HG03097 (cell line): ENCODE measurements at regions not wholly inside any gene's neighbourhood (a gene's known extent, or its start where the extent isn't known, plus 50 kb on each side); places are given as distances from the start of the nearest gene placed in this dataset.
"Not testable (repeated sequence)": the region's sequence is repeated elsewhere in the genome, so short reads cannot be mapped to it uniquely, and the experiment has no call there.

Source experiments
- ATAC-seq: cut with Tn5 transposase; IDR thresholded peaks from one replicate; pipeline ENCODE4 v1.9.1; 2021; ENCODE audit not compliant: unreplicated experiment, low FRiP score

- not testable (repeated sequence) for ATAC-seq
Measured at GRCh38 chr2:87500951-87501350, 246.9 kb upstream of the PLGLB2 start.

GRCh38 chr2:87502948-87503347, 244.9 kb upstream of the PLGLB2 start:
- not testable (repeated sequence) for ATAC-seq

- not testable (repeated sequence) for ATAC-seq
Measured at GRCh38 chr2:87505239-87505638, 242.6 kb upstream of the PLGLB2 start.

- ATAC-seq, result not testable (repeated sequence)
Measured at GRCh38 chr2:87505909-87506308, 242.0 kb upstream of the PLGLB2 start.

- ATAC-seq, result not testable (repeated sequence)
Measured at GRCh38 chr2:87507378-87508348, 240.2 kb upstream of the PLGLB2 start.

- ATAC-seq, result not testable (repeated sequence)
Measured at GRCh38 chr2:87511195-87511778, 236.6 kb upstream of the PLGLB2 start.

- not testable (repeated sequence) for ATAC-seq
Measured at GRCh38 chr2:87512864-87513530, 234.9 kb upstream of the PLGLB2 start.

- peak; percentile 41 for ATAC-seq
Measured at GRCh38 chr2:87514034-87514433, 233.9 kb upstream of the PLGLB2 start.

GRCh38 chr2:87514515-87514914, 233.4 kb upstream of the PLGLB2 start:
- ATAC-seq, result not testable (repeated sequence)

GRCh38 chr2:87515226-87515625, 232.7 kb upstream of the PLGLB2 start:
- ATAC-seq, result not testable (repeated sequence)

- not testable (repeated sequence) for ATAC-seq
Measured at GRCh38 chr2:87515875-87516274, 232.0 kb upstream of the PLGLB2 start.

GRCh38 chr2:87516369-87516967, 231.4 kb upstream of the PLGLB2 start:
- not testable (repeated sequence) for ATAC-seq

GRCh38 chr2:87517438-87517837, 230.4 kb upstream of the PLGLB2 start:
- not testable (repeated sequence) for ATAC-seq

GRCh38 chr2:87518066-87518465, 229.8 kb upstream of the PLGLB2 start:
- not testable (repeated sequence) for ATAC-seq

GRCh38 chr2:87518547-87518946, 229.3 kb upstream of the PLGLB2 start:
- not testable (repeated sequence) for ATAC-seq

- not testable (repeated sequence) for ATAC-seq
Measured at GRCh38 chr2:87519158-87520011, 228.5 kb upstream of the PLGLB2 start.

GRCh38 chr2:87521057-87521456, 226.8 kb upstream of the PLGLB2 start:
- ATAC-seq, result peak; percentile 60

- not testable (repeated sequence) for ATAC-seq
Measured at GRCh38 chr2:87521489-87521888, 226.4 kb upstream of the PLGLB2 start.

GRCh38 chr2:87524619-87525188, 223.2 kb upstream of the PLGLB2 start:
- not testable (repeated sequence) for ATAC-seq
